Left lung (tissue), 4 donors: ENCODE measurements at regions not wholly inside any gene's neighbourhood (a gene's known extent, or its start where the extent isn't known, plus 50 kb on each side); places are given as distances from the start of the nearest gene placed in this dataset.

Experiments used
- ATAC-seq: fragments of 200-7000 bp; cut with Tn5 transposase; one replicate; pipeline ENCODE4 v1.9.1; 2020; ENCODE audit warnings: moderate library complexity
- DNase-seq, 4 donors: peaks; one replicate each; pipeline ENCODE4 v3.0.0-alpha.2; 2013 to 2020
- H3K27ac ChIP-seq, 2 donors: fragments of 200-600 bp; sonication (generic) in 1 of 2; one replicate each; pipeline versions ENCODE4 v1.5.0 to v1.8.0; 2020 to 2021
- H3K27me3 ChIP-seq, 2 donors: fragments of 200-600 bp; sonication (generic) in 1 of 2; one replicate each; pipeline versions ENCODE4 v1.5.0 to v1.8.0; 2020 to 2021
- H3K36me3 ChIP-seq, 2 donors: fragments of 200-600 bp; sonication (generic) in 1 of 2; one replicate each; pipeline versions ENCODE4 v1.5.0 to v1.8.0; 2020 to 2021
- H3K4me1 ChIP-seq, 2 donors: fragments of 200-600 bp; one replicate each; pipeline ENCODE4 v1.8.0; 2021
- H3K4me3 ChIP-seq, 2 donors: fragments of 200-600 bp; sonication (generic) in 1 of 2; one replicate each; pipeline versions ENCODE4 v1.5.0 to v1.8.0; 2020 to 2021; ENCODE audit warnings: mild to moderate bottlenecking in 1 of 2
- H3K9me3 ChIP-seq, 2 donors: fragments of 200-600 bp; sonication (generic) in 1 of 2; one replicate each; pipeline versions ENCODE4 v1.5.0 to v1.8.0; 2020 to 2021
- CTCF ChIP-seq, 2 donors: fragments of 200-600 bp; sonication (generic) in 1 of 2; IDR thresholded peaks; one replicate each; pipeline versions ENCODE4 v1.5.0 to v1.8.0; 2021; ENCODE audit warnings: antibody characterized with exemption in 2 of 2
- intact Hi-C, 2 donors: fragments of 100-400 bp; cut with DNase I; formaldehyde crosslinking; loops; one replicate each; pipeline versions ENCODE4 v1.11.2 to v1.14.2; 2022
- donor health status: DM: no; HTN: yes; CAD: no.
- donor health status: DM: no; HTN: no; CAD: no.

GRCh38 chr10:6892864-6893263, 312.8 kb upstream of the PRKCQ start:
- H3K4me1 ChIP-seq = no peaks in the 10 kb centered on the region
- intact Hi-C loops = no loop called here
- H3K4me3 ChIP-seq = no peak overlapping the region
- DNase-seq (no peak), ATAC-seq (no peak)
- H3K36me3 ChIP-seq = no peaks in the 10 kb centered on the region
- H3K27ac ChIP-seq = no peak overlapping the region
- no peaks in the 10 kb centered on the region for H3K27me3 ChIP-seq
- H3K9me3 ChIP-seq = no peaks in the 10 kb centered on the region
- TF ChIP-seq CTCF (IDR thresholded peaks at IDR 0.05) = no peak

DNA sequence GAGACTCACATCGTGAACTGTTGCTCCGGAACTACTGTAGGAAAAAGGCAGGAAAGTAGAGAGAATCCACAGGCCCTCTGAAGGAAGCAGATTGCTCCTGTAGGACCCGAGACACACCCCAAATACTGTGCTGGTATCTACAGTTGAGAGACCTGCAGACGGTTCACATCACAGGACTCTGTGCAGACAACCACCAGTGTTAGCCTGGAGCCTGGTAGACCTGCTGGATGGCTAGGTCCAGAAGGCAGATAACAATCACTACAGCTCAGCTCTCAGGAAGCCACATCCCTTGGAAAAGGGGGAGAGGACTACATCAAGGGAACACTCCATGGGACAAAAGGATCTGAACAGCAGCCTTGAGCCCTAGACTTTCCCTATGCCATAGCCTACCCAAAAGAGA, 311.8 kb upstream of the PRKCQ start:
- H3K4me1 ChIP-seq = no peaks in the 10 kb centered on the region
- H3K36me3 ChIP-seq = no peaks in the 10 kb centered on the region
- H3K27me3 ChIP-seq = no peaks in the 10 kb centered on the region
- H3K27ac ChIP-seq = no peak overlapping the region
- ATAC-seq (no peak), DNase-seq (no peak)
- intact Hi-C loops = no loop called here
- TF ChIP-seq CTCF (IDR thresholded peaks at IDR 0.05) = no peak
- no peak overlapping the region for H3K4me3 ChIP-seq
- no peaks in the 10 kb centered on the region for H3K9me3 ChIP-seq

DNA sequence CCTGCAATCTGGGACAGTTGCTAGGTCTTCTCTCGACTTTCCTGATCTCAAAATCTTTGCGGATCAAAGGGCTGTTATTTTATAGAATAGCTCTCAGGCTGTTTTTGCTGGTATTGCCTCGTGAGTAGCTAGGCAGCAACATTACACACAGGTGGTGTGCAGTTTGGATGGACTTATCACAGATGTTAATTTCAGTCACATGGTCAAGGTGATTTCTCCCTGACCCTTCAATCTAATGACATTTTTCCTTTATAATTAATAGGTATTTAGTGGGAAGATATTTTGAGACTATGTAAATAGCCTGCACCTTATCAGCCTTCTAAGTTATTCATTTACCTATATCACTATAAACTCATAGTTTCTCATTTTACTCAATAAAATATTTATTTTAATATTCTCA, 309.6 kb upstream of the PRKCQ start:
- no peaks in the 10 kb centered on the region for H3K9me3 ChIP-seq
- TF ChIP-seq CTCF (IDR thresholded peaks at IDR 0.05) = no peak

GRCh38 chr10:6888434-6888833, 308.4 kb upstream of the PRKCQ start:
- Histone ChIP-seq H3K27me3 (no peaks in the 10 kb centered on the region), H3K4me3 (no peak overlapping the region), H3K9me3 (no peaks in the 10 kb centered on the region), H3K36me3 (no peaks in the 10 kb centered on the region), H3K4me1 (no peaks in the 10 kb centered on the region), H3K27ac (no peak overlapping the region)
- ATAC-seq = no peak
- no peak for DNase-seq
- intact Hi-C loops = no loop called here
- TF ChIP-seq CTCF (IDR thresholded peaks at IDR 0.05) = no peak

More for the DNA sequence above, 309.6 kb upstream of the PRKCQ start:
- Histone ChIP-seq H3K27ac (no peak overlapping the region), H3K27me3 (no peaks in the 10 kb centered on the region), H3K4me1 (no peaks in the 10 kb centered on the region), H3K4me3 (no peak overlapping the region), H3K36me3 (no peaks in the 10 kb centered on the region)
- ATAC-seq = no peak
- intact Hi-C loops = no loop called here
- DNase-seq = no peak

DNA sequence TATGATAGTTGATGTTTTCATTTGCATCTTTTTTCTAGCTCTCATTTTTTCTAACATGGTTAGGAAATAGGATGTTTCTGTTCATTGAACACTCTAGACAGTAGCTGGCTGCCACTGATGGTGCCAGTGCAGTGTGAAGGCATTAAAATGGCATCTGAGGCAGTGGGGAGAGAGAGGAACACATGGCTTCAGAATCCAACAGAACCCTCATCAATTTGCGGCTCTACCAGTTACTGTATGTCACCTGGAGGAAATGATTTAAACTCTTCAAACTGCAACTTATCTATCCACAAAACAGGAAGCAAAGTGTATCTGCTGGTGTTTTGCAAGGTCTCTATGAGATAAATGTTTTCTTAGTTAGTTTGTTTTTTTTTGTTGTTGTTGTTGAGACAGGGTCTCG, 305.2 kb upstream of the PRKCQ start:
- intact Hi-C loops = no loop called here
- H3K9me3 ChIP-seq = no peaks in the 10 kb centered on the region
- ATAC-seq (no peak), DNase-seq (no peak)
- H3K36me3 ChIP-seq = no peaks in the 10 kb centered on the region
- H3K4me1 ChIP-seq = no peaks in the 10 kb centered on the region
- no peaks in the 10 kb centered on the region for H3K27me3 ChIP-seq
- H3K4me3 ChIP-seq = no peak overlapping the region
- no peak overlapping the region for H3K27ac ChIP-seq
- no peak for TF ChIP-seq CTCF (IDR thresholded peaks at IDR 0.05)
